Left renal cortex interstitium (tissue), 4 donors: ENCODE measurements at regions not wholly inside any gene's neighbourhood (a gene's known extent, or its start where the extent isn't known, plus 50 kb on each side); places are given as distances from the start of the nearest gene placed in this dataset.

Experiments used
- DNase-seq, 4 donors: peaks; one replicate each; pipeline ENCODE4 v3.0.0-alpha.2; 2013; ENCODE audit warnings: low read depth in 4 of 4, low spot score in 2 of 4, missing footprints in 1 of 4

- DNase-seq: no peak
Observed at GRCh38 chr16:85367485-85367884, 245.6 kb upstream of the GSE1 start.

- DNase-seq: no peak
Observed at GRCh38 chr16:85369060-85369459, 244.1 kb upstream of the GSE1 start.

GRCh38 chr16:85369741-85370528 lies 243.2 kb upstream of the GSE1 start:
- no peak for DNase-seq

- no peak for DNase-seq
Observed at GRCh38 chr16:85370543-85370880, 242.6 kb upstream of the GSE1 start.

- no peak for DNase-seq
Observed at GRCh38 chr16:85370881-85371651, 242.1 kb upstream of the GSE1 start.

- no peak for DNase-seq
Observed at GRCh38 chr16:85371948-85372347, 241.2 kb upstream of the GSE1 start.

GRCh38 chr16:85372627-85373372 lies 240.3 kb upstream of the GSE1 start:
- no peak for DNase-seq

GRCh38 chr16:85373741-85374570 lies 239.2 kb upstream of the GSE1 start:
- no peak for DNase-seq

GRCh38 chr16:85374571-85374872 lies 238.6 kb upstream of the GSE1 start:
- DNase-seq: no peak

- no peak for DNase-seq
Observed at GRCh38 chr16:85375282-85375681, 237.8 kb upstream of the GSE1 start.

- DNase-seq: no peak
Observed at GRCh38 chr16:85376292-85377095, 236.6 kb upstream of the GSE1 start.

- DNase-seq: no peak
Observed at GRCh38 chr16:85377388-85378144, 235.6 kb upstream of the GSE1 start.

GRCh38 chr16:85378145-85379040 lies 234.7 kb upstream of the GSE1 start:
- no peak for DNase-seq

GRCh38 chr16:85379041-85380001 lies 233.8 kb upstream of the GSE1 start:
- DNase-seq: no peak

- DNase-seq: no peak
Observed at GRCh38 chr16:85380002-85380395, 233.1 kb upstream of the GSE1 start.

GRCh38 chr16:85380905-85381737 lies 232.0 kb upstream of the GSE1 start:
- DNase-seq: no peak
